BLaER1 (cell line): ENCODE measurements at regions not wholly inside any gene's neighbourhood (a gene's known extent, or its start where the extent isn't known, plus 50 kb on each side); places are given as distances from the start of the nearest gene placed in this dataset.

Experiments
- H3K27ac ChIP-seq: shearing (Covaris generic); formaldehyde crosslinking; 2 replicates; pipeline ENCODE4 v1.8.1; 2022
- H3K27me3 ChIP-seq: shearing (Covaris generic); formaldehyde crosslinking; 2 replicates; pipeline ENCODE4 v1.8.1; 2022
- H3K36me3 ChIP-seq: shearing (Covaris generic); formaldehyde crosslinking; 2 replicates; pipeline ENCODE4 v1.8.1; 2022
- H3K4me1 ChIP-seq: shearing (Covaris generic); formaldehyde crosslinking; 2 replicates; pipeline ENCODE4 v1.8.1; 2022
- H3K4me2 ChIP-seq: shearing (Covaris generic); formaldehyde crosslinking; 2 replicates; pipeline ENCODE4 v1.8.1; 2022
- H3K4me3 ChIP-seq: shearing (Covaris generic); formaldehyde crosslinking; 2 replicates; pipeline ENCODE4 v1.8.1; 2022
- H3K9ac ChIP-seq: shearing (Covaris generic); formaldehyde crosslinking; 2 replicates; pipeline ENCODE4 v1.8.1; 2022
- H3K9me3 ChIP-seq: shearing (Covaris generic); formaldehyde crosslinking; 2 replicates; pipeline ENCODE4 v1.8.1; 2022
- H4K20me1 ChIP-seq: shearing (Covaris generic); formaldehyde crosslinking; 2 replicates; pipeline ENCODE4 v1.8.1; 2022
- Cebpa-rat ChIP-seq: shearing (Covaris generic); IDR thresholded peaks from 2 replicates; pipeline ENCODE4 v1.8.1; 2022

DNA sequence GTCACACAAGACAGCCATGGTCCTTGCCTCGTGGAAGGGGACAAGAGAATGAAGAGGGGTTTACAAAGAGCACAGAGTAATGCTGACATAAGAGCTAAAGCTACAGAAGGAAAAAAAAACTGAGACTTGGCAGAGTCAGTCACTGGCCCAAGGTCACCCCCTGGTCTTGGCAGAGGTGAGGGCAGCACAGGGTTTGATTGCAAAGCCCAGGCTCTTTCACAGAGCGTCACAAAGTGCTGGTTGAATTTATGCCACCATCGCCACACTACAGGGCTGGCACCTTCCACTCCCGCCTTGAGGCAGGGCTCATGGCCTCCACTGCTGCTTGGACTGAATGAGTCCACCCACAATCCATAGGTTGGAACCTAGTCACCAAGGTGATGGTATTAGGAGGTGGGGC, 190.2 kb downstream of the INHBB start:
- Histone ChIP-seq H3K4me1 (peaks cover 19% of the 10 kb centered on the region), H4K20me1 (no peaks in the 10 kb centered on the region), H3K36me3 (no peaks in the 10 kb centered on the region), H3K4me3 (no peak overlapping the region), H3K9me3 (peaks cover 12% of the 10 kb centered on the region), H3K27ac (no peak overlapping the region), H3K9ac (no peak overlapping the region), H3K4me2 (no peak overlapping the region), H3K27me3 (no peaks in the 10 kb centered on the region)
- TF ChIP-seq Cebpa-rat: no peak

DNA sequence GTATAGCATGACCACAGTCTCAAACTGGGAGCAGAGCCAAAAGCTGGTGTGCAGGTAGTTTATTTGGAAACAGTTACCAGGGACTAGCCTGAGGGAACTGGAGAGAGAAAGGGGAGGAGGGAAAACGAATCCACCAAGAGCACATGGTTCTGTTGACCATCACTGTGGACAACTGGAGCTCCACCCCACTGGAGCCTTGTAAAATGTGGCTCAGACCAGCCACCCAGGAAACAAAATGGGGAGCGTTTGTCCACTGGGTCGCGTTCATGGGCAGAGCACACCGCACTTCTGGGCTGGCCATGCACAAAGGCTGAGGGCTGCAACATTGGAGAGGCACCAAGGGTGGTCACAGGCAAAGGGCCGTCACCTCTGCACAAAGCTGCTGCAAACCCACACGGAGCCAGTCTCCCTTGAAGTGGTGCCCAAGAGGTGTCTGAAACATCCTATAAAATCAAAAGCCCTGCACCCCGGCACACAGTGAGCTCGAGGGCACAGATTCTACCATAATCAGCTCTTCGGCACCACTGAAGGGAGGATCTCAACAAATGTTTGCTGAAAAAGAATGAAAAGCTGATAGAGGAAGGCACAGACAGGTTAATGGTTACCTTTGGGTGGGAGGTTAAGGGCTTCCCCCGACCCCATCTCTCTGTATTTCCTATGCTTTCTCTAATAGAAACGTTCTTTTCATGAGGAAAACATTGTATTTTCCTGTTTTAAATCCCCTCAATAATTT, 192.9 kb downstream of the INHBB start:
- no peak overlapping the region for H3K4me3 ChIP-seq
- H3K27ac ChIP-seq: no peak overlapping the region
- H3K36me3 ChIP-seq: no peaks in the 10 kb centered on the region
- no peaks in the 10 kb centered on the region for H4K20me1 ChIP-seq
- peaks cover 19% of the 10 kb centered on the region for H3K4me1 ChIP-seq
- no peaks in the 10 kb centered on the region for H3K27me3 ChIP-seq
- no peaks in the 10 kb centered on the region for H3K9me3 ChIP-seq
- TF ChIP-seq Cebpa-rat: no peak
- no peak overlapping the region for H3K9ac ChIP-seq
- H3K4me2 ChIP-seq: no peak overlapping the region

DNA sequence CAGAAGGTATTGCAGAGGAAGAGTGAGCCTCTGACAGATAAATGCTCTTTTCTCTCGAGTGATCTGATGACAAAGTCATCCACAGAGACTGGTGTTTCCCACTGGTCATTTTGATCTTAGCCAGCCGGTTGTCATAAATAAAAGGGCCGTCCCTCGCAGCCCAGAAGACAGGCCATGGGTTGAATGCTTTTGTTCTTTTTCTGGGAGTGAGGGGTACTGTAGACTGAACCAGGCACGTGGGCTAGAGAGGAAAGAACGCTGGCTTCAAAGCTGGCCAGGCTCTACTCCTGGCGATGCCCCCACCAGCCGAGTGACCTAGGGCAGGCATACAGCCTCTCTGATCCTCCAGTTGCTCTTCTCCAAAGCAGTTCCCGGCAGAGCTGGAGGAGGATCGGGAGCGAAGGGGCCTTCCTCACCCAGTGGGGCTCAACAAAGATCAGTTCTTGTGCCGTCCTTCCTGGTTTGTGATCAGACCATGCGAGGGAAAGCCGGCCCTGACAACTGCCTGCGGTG, 193.5 kb downstream of the INHBB start:
- Histone ChIP-seq H3K4me3 (no peak overlapping the region), H3K4me1 (peaks cover 19% of the 10 kb centered on the region), H3K27me3 (no peaks in the 10 kb centered on the region), H3K9ac (no peak overlapping the region), H3K36me3 (no peaks in the 10 kb centered on the region), H3K27ac (no peak overlapping the region), H3K9me3 (no peaks in the 10 kb centered on the region), H3K4me2 (no peak overlapping the region), H4K20me1 (no peaks in the 10 kb centered on the region)
- TF ChIP-seq Cebpa-rat: no peak

DNA sequence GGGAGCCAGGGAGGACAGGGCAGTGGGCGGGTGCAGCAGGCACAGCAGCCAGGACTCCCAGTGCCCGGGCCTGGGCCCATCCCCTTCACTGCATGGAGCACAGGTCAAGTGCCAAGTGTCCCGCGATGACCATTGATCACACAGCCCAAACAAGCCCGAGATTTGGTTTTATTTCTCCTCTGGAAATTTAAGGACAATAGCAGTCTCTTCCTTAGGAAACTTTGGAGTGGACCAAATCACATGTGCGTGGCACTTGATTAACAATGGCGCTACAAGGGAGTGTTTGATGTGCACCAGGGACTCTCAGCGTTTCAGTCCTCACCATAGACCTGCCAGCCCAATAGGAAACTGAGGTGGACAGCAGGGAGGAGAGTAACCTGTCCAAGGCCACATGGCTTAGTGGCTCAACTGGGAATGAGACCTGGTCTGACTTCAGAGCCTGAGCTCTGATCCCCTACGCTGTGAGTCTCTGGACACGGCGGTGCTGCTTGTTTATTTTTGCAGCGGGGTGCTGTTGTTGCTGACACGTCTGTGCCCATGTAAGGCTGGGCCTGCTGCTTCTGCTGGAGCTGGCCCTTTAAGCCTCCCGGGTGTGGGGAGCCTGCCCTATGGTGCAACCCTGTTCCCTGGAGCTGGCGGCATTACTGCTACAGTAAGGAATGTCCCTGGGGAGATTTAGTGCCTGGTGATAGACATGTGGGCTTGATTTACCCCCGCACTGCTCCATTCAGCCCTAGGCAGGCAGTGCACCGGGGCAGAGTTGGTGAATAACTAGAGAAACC, 194.2 kb downstream of the INHBB start:
- Histone ChIP-seq H3K36me3 (no peaks in the 10 kb centered on the region), H3K4me1 (peaks cover 19% of the 10 kb centered on the region), H3K27ac (no peak overlapping the region), H4K20me1 (no peaks in the 10 kb centered on the region), H3K4me2 (peak overlapping the region; percentile 27; the same call in 1 of the 2 replicates), H3K9ac (no peak overlapping the region), H3K27me3 (no peaks in the 10 kb centered on the region), H3K4me3 (no peak overlapping the region), H3K9me3 (no peaks in the 10 kb centered on the region)
- peak; percentile 47; the same call in 1 of the 2 replicates for TF ChIP-seq Cebpa-rat

DNA sequence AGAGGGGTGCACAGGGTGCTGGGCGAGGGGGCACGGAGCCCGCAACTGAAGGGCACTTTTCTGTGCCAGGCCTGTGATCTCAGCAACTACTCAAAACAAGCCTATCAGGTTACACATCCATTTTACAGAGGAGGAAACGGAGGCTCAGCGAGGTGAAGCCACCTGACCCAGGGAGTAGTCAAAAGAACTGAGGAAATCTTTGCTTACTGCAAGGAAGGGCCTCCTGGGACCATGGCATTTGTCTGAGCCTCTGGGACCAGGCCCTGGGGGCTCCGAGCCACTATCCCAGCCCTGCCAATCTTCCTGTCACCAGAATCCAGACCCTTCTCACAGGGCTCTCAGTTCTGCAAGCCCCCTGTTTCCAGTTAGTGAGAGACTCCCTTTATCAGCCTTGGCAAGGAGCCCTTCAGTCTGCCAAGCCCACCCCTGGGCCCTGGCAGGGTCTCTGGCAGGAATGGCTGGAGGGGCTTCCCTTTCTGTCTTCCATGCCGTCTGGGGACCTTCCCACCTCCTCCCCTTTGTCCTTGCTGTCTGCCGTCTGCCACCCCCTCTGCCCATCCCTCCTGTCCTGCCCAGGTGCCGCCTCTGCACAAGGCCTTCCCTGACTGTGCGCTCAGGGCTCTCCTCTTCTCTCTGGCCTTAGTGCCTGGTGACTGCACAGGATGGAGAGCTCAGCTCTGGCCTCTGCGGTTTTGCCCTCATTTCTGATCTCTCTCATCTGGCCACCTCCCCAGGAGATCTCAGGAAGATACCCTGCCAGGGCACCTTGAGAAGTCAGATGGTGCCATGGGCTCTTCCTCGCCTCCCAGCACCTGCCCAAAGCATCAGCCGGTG, 194.7 kb upstream of the GLI2 start:
- H3K36me3 ChIP-seq: no peaks in the 10 kb centered on the region
- H3K4me1 ChIP-seq: peaks cover 19% of the 10 kb centered on the region
- no peaks in the 10 kb centered on the region for H3K27me3 ChIP-seq
- H3K9me3 ChIP-seq: no peaks in the 10 kb centered on the region
- H3K4me2 ChIP-seq: peak overlapping the region; percentile 27; the same call in 1 of the 2 replicates
- H3K4me3 ChIP-seq: no peak overlapping the region
- H4K20me1 ChIP-seq: no peaks in the 10 kb centered on the region
- H3K27ac ChIP-seq: no peak overlapping the region
- TF ChIP-seq Cebpa-rat: no peak
- no peak overlapping the region for H3K9ac ChIP-seq

DNA sequence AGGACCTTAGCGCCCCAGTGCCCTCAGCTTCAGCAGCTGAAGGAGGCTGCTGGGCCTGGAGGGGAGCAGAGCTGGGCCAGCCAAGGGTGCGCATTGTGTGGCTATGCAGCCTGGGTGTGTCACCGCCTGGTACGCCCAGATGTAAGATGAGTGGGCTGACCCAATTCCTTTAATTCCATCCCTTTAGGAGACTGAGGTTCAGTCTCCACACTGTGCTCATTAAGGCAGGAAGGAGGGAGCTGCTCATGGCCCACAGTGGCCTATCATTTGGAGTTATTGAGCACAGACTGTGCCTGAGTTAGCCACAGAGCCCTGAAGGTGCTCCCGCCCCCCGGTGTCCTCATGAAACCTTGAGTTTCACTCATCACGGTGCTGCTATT, 194.1 kb upstream of the GLI2 start:
- H3K9ac ChIP-seq: no peak overlapping the region
- TF ChIP-seq Cebpa-rat: no peak
- H3K4me2 ChIP-seq: no peak overlapping the region
- no peaks in the 10 kb centered on the region for H3K9me3 ChIP-seq
- H3K4me1 ChIP-seq: peaks cover 23% of the 10 kb centered on the region
- no peaks in the 10 kb centered on the region for H3K36me3 ChIP-seq
- no peaks in the 10 kb centered on the region for H4K20me1 ChIP-seq
- H3K27ac ChIP-seq: no peak overlapping the region
- no peak overlapping the region for H3K4me3 ChIP-seq
- H3K27me3 ChIP-seq: no peaks in the 10 kb centered on the region

DNA sequence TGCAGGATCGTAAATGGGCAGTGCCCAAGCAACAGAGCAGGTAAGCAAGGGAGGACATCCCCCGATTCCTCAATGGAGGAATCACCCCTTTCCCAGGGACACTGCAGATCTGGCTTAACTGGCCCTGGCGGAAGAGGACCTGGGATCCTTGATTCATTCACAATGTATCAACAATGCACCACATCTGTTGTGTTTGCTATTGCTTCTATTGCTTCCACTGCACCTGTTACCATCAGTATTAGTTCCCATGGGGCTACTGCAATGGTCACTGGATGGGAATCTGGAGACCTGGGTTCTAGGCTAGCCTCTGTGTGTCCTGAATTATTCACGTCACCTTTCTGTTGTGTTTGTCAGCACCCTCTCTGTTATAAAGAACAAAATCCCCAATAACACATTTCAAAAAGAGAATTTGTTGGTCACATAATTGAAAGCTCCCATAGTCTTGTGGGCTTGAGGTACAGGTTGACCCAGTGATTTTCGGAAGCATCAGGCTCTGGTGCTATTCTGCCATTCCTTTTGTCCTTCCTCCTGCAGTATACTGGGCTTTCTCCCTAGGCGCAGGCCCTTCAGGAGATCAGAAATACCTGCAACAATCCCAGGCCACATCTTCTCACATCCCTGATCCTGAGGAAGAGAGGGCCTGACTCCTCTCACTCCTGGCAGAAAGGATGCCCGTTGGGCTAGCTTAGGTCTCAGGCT, 193.5 kb upstream of the GLI2 start:
- Histone ChIP-seq H3K9ac (no peak overlapping the region), H3K27me3 (no peaks in the 10 kb centered on the region), H3K9me3 (no peaks in the 10 kb centered on the region), H3K4me1 (peaks cover 23% of the 10 kb centered on the region), H3K4me3 (no peak overlapping the region), H3K27ac (no peak overlapping the region), H4K20me1 (no peaks in the 10 kb centered on the region), H3K4me2 (no peak overlapping the region), H3K36me3 (no peaks in the 10 kb centered on the region)
- no peak for TF ChIP-seq Cebpa-rat

DNA sequence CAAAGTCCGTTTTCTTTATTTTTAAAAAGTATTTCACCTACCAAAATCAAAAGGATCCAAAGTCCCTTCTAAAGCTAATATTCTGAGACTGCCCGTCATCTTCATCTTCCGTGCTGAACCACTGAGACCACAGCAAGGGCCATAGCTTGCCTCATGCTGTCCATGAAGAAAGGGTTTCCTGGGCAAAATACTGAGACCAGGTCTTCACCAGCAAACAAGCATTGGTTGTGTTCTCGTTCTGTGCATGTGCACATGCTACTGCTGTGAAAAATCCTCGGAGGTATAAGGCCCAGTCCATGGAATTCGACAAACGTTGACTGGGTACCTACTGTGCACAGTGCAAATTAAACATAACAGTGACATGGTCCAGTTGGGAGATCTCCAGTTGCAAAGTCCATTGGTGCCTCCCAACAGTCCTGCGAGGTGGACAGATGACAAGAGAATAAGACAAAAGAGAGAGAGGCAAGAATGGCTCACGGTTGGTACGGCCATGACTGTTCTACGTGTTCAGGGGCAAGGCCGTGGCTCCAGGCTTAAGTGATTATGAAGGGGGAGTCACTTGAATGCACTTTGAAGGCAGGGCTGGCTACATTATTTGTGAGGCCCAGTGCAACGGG, 192.6 kb upstream of the GLI2 start:
- Histone ChIP-seq H3K4me3 (no peak overlapping the region), H3K36me3 (no peaks in the 10 kb centered on the region), H4K20me1 (no peaks in the 10 kb centered on the region), H3K9me3 (no peaks in the 10 kb centered on the region), H3K9ac (no peak overlapping the region), H3K4me1 (peaks cover 22% of the 10 kb centered on the region), H3K27ac (no peak overlapping the region), H3K4me2 (no peak overlapping the region), H3K27me3 (no peaks in the 10 kb centered on the region)
- TF ChIP-seq Cebpa-rat: no peak

DNA sequence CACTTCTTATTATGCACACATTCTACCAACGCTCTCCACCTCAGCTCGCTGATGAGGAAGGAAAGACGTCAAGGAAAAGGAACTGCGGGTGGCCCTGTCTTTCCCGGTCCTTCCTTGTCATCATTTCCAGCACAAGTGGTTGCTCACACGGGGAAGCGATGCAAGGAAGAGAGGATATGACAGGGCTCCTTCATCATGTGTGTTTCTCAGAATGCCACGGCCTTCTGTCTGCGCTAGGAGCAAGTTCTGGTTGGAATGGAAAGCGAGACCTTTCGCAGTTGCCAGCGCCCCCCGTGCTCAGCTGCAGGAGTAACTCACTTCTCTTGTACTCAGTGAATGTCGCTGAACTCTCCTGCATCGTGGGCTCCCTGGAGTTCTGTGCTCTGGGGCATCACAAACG, 191.8 kb upstream of the GLI2 start:
- TF ChIP-seq Cebpa-rat: no peak
- Histone ChIP-seq H3K4me1 (peaks cover 16% of the 10 kb centered on the region), H3K27me3 (no peaks in the 10 kb centered on the region), H3K4me3 (no peak overlapping the region), H4K20me1 (no peaks in the 10 kb centered on the region), H3K36me3 (no peaks in the 10 kb centered on the region), H3K4me2 (no peak overlapping the region), H3K27ac (no peak overlapping the region), H3K9ac (no peak overlapping the region), H3K9me3 (no peaks in the 10 kb centered on the region)
